ENCODE measurements at regions not wholly inside any gene's neighbourhood (a gene's known extent, or its start where the extent isn't known, plus 50 kb on each side); places are given as distances from the start of the nearest gene placed in this dataset.
"Not testable (repeated sequence)": the region's sequence is repeated elsewhere in the genome, so short reads cannot be mapped to it uniquely, and the experiment has no call there.

DNA sequence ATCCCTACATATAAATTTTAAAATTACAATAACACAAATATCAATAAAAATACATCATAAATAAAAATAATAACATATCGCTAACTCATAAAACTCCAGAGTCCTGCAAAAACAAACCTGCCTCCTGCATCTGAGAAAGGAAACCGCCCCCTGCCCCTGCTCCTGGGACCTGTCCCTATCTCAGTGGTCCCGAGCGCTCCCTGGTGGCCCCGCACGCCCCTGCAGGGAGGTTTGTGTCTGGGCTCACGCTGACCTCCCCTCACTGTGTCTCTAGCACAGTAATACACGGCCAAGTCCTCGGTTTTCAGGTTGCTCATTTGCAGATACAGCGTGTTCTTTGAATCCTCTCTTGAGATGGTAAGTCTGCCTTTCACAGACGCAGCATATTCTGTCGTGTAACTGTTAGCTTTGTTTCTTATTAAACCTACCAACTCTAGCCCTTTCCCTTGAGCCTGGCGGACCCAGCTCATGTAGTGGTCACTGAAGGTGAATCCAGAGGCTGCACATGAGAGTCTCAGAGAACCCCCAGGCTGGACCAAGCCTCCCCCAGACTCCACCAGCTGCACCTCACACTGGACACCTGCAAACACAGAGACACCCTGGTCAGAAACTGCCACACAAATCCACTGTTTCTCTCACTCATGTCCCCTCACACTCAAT is 554.1 kb downstream of the GOLGA6L6 start:
- no peak for DNase-seq
- Histone ChIP-seq H3K4me1 (ENCODE audit: control insufficient read depth, insufficient read depth, low read length) (no peaks in the 10 kb centered on the region), H3K27ac (ENCODE audit: low read length) (no peak overlapping the region), H3K4me3 (ENCODE audit: low read length) (no peak overlapping the region), H3K36me3 (ENCODE audit: control insufficient read depth, insufficient read depth, low read length) (no peaks in the 10 kb centered on the region), H3K27me3 (ENCODE audit: control insufficient read depth, insufficient read depth, low read length) (no peaks in the 10 kb centered on the region), H3K9me3 (replicated peaks; ENCODE audit: control insufficient read depth, low read depth, low read length) (peaks cover 25% of the 10 kb centered on the region)
- 25% methylated on average over 8 of the region's 13 CpGs for WGBS (ENCODE audit: insufficient coverage)

DNA sequence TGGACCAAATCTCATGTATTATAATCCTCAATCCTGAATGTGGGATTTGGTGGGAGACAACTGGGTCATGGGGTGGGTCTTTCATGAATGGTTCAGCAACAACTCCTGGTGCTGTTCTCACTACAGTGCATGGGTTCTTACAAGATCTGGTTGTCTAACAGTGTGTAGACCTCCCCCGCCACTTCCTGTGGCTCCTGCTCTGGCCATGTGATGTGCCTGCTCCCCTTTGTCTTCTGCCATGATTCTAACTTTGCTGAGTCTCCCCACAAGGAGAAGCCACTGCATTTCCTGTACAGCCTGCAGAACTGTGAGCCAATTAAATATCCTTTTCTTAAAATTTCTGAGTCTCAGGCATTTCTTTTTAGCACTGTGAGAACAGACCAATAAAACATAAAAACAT is 557.5 kb downstream of the GOLGA6L6 start:
- 70% methylated on average over 1 of the region's 1 CpG for WGBS (ENCODE audit: insufficient coverage)

GRCh38 chr15:19974998-19975397 is 566.6 kb downstream of the GOLGA6L6 start:
- H3K27me3 ChIP-seq (ENCODE audit: control insufficient read depth, insufficient read depth, low read length): no peaks in the 10 kb centered on the region
- no peak for DNase-seq
- no peak overlapping the region for H3K4me3 ChIP-seq (ENCODE audit: low read length)
- H3K9me3 ChIP-seq (replicated peaks; ENCODE audit: control insufficient read depth, low read depth, low read length): peaks cover 11% of the 10 kb centered on the region
- no CpG with 5 or more reads among the region's 2 CpGs for whole genome bisulfite sequencing (ENCODE audit: insufficient coverage)
- H3K27ac ChIP-seq (ENCODE audit: low read length): no peak overlapping the region
- H3K4me1 ChIP-seq (ENCODE audit: control insufficient read depth, insufficient read depth, low read length): no peaks in the 10 kb centered on the region
- no peaks in the 10 kb centered on the region for H3K36me3 ChIP-seq (ENCODE audit: control insufficient read depth, insufficient read depth, low read length)

More for the DNA sequence above, 557.5 kb downstream of the GOLGA6L6 start:
- Histone ChIP-seq H3K9me3 (replicated peaks; ENCODE audit: control insufficient read depth, low read depth, low read length) (peaks cover 24% of the 10 kb centered on the region), H3K36me3 (ENCODE audit: control insufficient read depth, insufficient read depth, low read length) (no peaks in the 10 kb centered on the region), H3K27me3 (ENCODE audit: control insufficient read depth, insufficient read depth, low read length) (no peaks in the 10 kb centered on the region), H3K4me3 (ENCODE audit: low read length) (no peak overlapping the region), H3K4me1 (ENCODE audit: control insufficient read depth, insufficient read depth, low read length) (no peaks in the 10 kb centered on the region), H3K27ac (ENCODE audit: low read length) (no peak overlapping the region)
- DNase-seq: no peak

DNA sequence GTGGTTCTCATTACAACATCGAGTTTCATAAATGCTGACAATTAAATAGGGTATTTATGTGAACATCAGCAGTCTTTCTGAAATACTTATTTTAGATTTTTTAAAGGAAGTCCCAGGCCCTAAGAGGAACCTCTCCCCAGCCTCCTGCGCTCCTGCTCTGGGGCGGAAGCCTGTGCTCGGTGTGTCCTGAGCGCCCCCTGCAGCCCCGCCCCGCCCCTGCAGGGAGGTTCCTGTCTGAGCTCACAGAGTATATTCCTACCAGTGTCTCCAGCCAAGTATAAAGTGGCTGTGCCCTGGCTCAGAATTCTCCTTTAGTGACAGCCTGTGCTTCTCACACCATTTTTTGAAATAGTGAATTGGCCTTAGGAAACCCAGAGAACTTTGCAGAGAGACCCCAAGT is 567.9 kb downstream of the GOLGA6L6 start:
- Histone ChIP-seq H3K4me1 (ENCODE audit: control insufficient read depth, insufficient read depth, low read length) (no peaks in the 10 kb centered on the region), H3K27ac (ENCODE audit: low read length) (no peak overlapping the region), H3K27me3 (ENCODE audit: control insufficient read depth, insufficient read depth, low read length) (no peaks in the 10 kb centered on the region), H3K4me3 (ENCODE audit: low read length) (no peak overlapping the region), H3K36me3 (ENCODE audit: control insufficient read depth, insufficient read depth, low read length) (no peaks in the 10 kb centered on the region), H3K9me3 (replicated peaks; ENCODE audit: control insufficient read depth, low read depth, low read length) (peaks cover 11% of the 10 kb centered on the region)
- WGBS (ENCODE audit: insufficient coverage): 30% methylated on average over 6 of the region's 7 CpGs
- no peak for DNase-seq

DNA sequence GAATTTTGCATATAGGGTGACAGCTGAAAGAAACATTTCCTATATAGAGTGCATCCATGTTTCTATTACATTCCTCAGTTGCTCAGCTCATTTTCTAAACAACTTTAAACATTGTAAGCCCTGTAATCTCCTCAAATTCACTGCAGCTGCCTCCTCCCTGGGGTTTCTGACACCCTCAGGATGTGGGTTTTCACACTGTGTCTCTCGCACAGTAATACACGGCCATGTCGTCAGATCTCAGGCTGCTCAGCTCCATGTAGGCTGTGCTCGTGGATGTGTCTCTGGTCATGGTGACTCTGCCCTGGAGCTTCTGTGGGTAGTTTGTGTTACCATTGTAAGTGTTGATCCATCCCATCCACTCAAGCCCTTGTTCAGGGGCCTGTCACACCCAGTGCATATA is 569.0 kb downstream of the GOLGA6L6 start:
- not testable (repeated sequence) for H3K36me3 ChIP-seq (ENCODE audit: control insufficient read depth, insufficient read depth, low read length); H3K27me3 ChIP-seq (ENCODE audit: control insufficient read depth, insufficient read depth, low read length); H3K4me3 ChIP-seq (ENCODE audit: low read length); DNase-seq; H3K4me1 ChIP-seq (ENCODE audit: control insufficient read depth, insufficient read depth, low read length); H3K27ac ChIP-seq (ENCODE audit: low read length)
- WGBS (ENCODE audit: insufficient coverage): 80% methylated on average over 4 of the region's 4 CpGs
- H3K9me3 ChIP-seq (replicated peaks; ENCODE audit: control insufficient read depth, low read depth, low read length): peaks cover 14% of the 10 kb centered on the region

DNA sequence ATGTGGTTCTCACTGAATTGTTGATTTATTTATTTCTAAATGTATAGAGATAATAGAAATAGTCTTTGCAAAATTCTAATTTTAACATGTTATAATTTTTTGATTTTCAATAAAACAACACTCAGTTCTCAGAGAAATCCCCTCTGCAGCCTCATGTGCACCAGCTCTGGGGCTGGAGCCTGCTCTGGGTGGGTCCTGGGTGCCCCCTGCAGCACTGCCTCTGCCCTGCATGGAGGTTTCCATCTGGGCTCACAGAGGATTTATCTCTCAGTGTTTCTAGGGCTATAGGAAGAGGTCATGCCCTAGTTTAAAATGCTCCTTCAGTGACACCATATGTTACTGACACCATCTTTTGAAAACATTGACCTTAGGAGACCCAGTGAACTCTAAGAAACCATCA is 576.0 kb downstream of the GOLGA6L6 start:
- H3K27me3 ChIP-seq (ENCODE audit: control insufficient read depth, insufficient read depth, low read length); H3K9me3 ChIP-seq (replicated peaks; ENCODE audit: control insufficient read depth, low read depth, low read length); DNase-seq; H3K36me3 ChIP-seq (ENCODE audit: control insufficient read depth, insufficient read depth, low read length); H3K27ac ChIP-seq (ENCODE audit: low read length); H3K4me3 ChIP-seq (ENCODE audit: low read length); H3K4me1 ChIP-seq (ENCODE audit: control insufficient read depth, insufficient read depth, low read length): not testable (repeated sequence)

DNA sequence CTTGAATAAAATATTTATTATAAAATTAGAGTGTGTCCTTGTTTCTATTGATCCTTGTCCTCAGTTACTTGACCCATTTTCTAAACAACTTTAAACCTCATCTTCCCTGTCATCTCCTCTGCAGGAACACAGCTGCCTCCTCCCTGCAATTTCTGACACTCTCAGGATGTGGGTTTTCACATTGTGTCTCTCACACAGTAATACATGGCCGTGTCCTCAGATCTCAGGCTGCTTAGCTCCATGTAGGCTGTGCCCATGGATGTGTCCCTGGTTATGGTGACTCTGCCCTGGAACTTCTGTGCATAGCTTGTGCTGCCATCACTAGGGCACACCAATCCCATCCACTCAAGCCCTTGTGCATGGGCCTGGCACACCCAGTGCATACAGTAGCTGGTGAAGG is 577.1 kb downstream of the GOLGA6L6 start:
- 70% methylated on average over 1 of the region's 1 CpG for WGBS (ENCODE audit: insufficient coverage)

DNA sequence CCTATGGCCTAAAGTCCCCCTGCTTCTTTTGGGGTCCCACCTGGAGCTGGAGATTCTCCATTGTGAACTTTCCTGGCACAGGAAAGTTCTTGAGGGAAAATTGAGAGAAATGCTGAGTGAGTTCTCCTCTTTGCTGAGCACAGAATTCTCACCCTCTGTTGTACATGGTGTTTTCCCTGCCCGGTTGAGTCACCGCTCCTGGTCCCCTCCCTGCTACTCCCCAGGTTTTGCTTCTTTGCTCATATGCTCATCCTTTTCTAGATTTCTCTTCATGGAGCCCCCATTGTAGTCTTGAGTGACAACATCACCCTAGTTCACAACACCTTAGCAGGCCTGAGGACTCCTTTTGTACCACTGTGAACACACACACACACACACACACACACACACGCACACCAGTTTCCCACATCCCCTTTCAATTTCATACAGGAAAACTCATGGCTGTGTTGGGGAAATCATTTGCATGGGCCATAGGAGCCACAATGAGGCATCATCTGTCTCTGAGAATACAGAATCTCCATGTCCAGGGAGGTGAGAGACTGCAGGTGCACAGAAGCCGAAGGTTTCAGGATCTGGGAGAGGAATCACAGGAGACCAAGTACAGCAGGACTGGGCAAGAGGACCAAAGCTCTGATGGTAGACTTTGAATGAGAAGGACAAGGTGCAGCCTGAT is 585.3 kb downstream of the GOLGA6L6 start:
- Histone ChIP-seq H3K27me3 (ENCODE audit: control insufficient read depth, insufficient read depth, low read length) (no peaks in the 10 kb centered on the region), H3K4me1 (ENCODE audit: control insufficient read depth, insufficient read depth, low read length) (no peaks in the 10 kb centered on the region), H3K27ac (ENCODE audit: low read length) (no peak overlapping the region), H3K9me3 (replicated peaks; ENCODE audit: control insufficient read depth, low read depth, low read length) (peaks cover 10% of the 10 kb centered on the region), H3K4me3 (ENCODE audit: low read length) (no peak overlapping the region), H3K36me3 (ENCODE audit: control insufficient read depth, insufficient read depth, low read length) (no peaks in the 10 kb centered on the region)
- WGBS (ENCODE audit: insufficient coverage): 87% methylated on average over 3 of the region's 4 CpGs
- no peak for DNase-seq

More for the DNA sequence above, 577.1 kb downstream of the GOLGA6L6 start:
- not testable (repeated sequence) for H3K27ac ChIP-seq (ENCODE audit: low read length); DNase-seq; H3K27me3 ChIP-seq (ENCODE audit: control insufficient read depth, insufficient read depth, low read length); H3K36me3 ChIP-seq (ENCODE audit: control insufficient read depth, insufficient read depth, low read length); H3K4me3 ChIP-seq (ENCODE audit: low read length); H3K9me3 ChIP-seq (replicated peaks; ENCODE audit: control insufficient read depth, low read depth, low read length); H3K4me1 ChIP-seq (ENCODE audit: control insufficient read depth, insufficient read depth, low read length)

- Histone ChIP-seq H3K4me3 (ENCODE audit: low read length) (no peak overlapping the region), H3K4me1 (ENCODE audit: control insufficient read depth, insufficient read depth, low read length) (no peaks in the 10 kb centered on the region), H3K27me3 (ENCODE audit: control insufficient read depth, insufficient read depth, low read length) (no peaks in the 10 kb centered on the region), H3K27ac (ENCODE audit: low read length) (no peak overlapping the region), H3K9me3 (replicated peaks; ENCODE audit: control insufficient read depth, low read depth, low read length) (peaks cover 8% of the 10 kb centered on the region), H3K36me3 (ENCODE audit: control insufficient read depth, insufficient read depth, low read length) (no peaks in the 10 kb centered on the region)
- no peak for DNase-seq
- 44% methylated on average over 66 of the region's 70 CpGs for WGBS (ENCODE audit: insufficient coverage)
Measured at GRCh38 chr15:19944261-19944888, 597.2 kb downstream of the GOLGA6L6 start.

GRCh38 chr15:19943515-19943914 is 598.1 kb downstream of the GOLGA6L6 start:
- 39% methylated on average over 17 of the region's 51 CpGs for WGBS (ENCODE audit: insufficient coverage)

More at GRCh38 chr15:19943515-19943914, 598.1 kb downstream of the GOLGA6L6 start:
- Histone ChIP-seq H3K9me3 (replicated peaks; ENCODE audit: control insufficient read depth, low read depth, low read length) (peaks cover 8% of the 10 kb centered on the region), H3K36me3 (ENCODE audit: control insufficient read depth, insufficient read depth, low read length) (no peaks in the 10 kb centered on the region), H3K4me1 (ENCODE audit: control insufficient read depth, insufficient read depth, low read length) (no peaks in the 10 kb centered on the region), H3K27me3 (ENCODE audit: control insufficient read depth, insufficient read depth, low read length) (no peaks in the 10 kb centered on the region), H3K27ac (ENCODE audit: low read length) (no peak overlapping the region), H3K4me3 (ENCODE audit: low read length) (no peak overlapping the region)
- DNase-seq: no peak
